ENCODE measurements at regions not wholly inside any gene's neighbourhood (a gene's known extent, or its start where the extent isn't known, plus 50 kb on each side); places are given as distances from the start of the nearest gene placed in this dataset.
"Not testable (repeated sequence)": the region's sequence is repeated elsewhere in the genome, so short reads cannot be mapped to it uniquely, and the experiment has no call there.

DNA sequence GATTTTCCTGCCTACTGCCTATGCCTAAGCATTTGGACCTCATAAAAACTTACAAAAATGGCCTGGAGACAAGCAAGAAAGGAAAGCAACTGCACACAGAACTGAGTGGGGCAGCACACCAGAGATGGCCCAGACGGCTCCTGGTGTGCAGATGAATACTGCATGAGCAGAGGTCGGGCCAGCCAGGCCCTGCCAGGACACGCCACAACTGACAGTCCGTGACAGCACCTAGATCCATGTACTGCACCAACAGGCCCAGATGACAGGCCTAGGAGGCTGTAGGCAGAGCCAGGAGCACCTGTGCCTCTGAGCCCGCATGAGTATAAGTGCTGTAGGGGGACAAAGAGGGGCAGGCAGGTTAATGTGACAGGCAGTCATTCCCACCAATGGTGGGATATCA lies 160.2 kb downstream of the IGLL1 start:
- Histone ChIP-seq H3K27me3 (ENCODE audit: control insufficient read depth, insufficient read depth, low read length) (peaks cover 5% of the 10 kb centered on the region; the same call in 1 of the 2 replicates), H3K4me3 (ENCODE audit: low read depth, low read length) (no peak overlapping the region), H3K36me3 (ENCODE audit: control insufficient read depth, insufficient read depth, low read length) (no peaks in the 10 kb centered on the region)
- no peak for TF ChIP-seq CTCF (IDR thresholded peaks at IDR 0.05; ENCODE audit: insufficient read depth, low read depth, low read length)
- ChIA-PET CTCF (no interaction called here), POLR2A (no interaction called here)
- no peak for DNase-seq (ENCODE audit: low read depth)

- H3K4me3 ChIP-seq (ENCODE audit: low read depth, low read length), result no peak overlapping the region
- H3K36me3 ChIP-seq (ENCODE audit: control insufficient read depth, insufficient read depth, low read length), result no peaks in the 10 kb centered on the region
- peaks cover 5% of the 10 kb centered on the region; the same call in 1 of the 2 replicates for H3K27me3 ChIP-seq (ENCODE audit: control insufficient read depth, insufficient read depth, low read length)
- ChIA-PET POLR2A (no interaction called here), CTCF (no interaction called here)
- no peak for DNase-seq (ENCODE audit: low read depth)
- TF ChIP-seq CTCF (IDR thresholded peaks at IDR 0.05; ENCODE audit: insufficient read depth, low read depth, low read length), result no peak
These were observed 160.9 kb downstream of the IGLL1 start for GRCh38 chr22:23419171-23419570.

DNA sequence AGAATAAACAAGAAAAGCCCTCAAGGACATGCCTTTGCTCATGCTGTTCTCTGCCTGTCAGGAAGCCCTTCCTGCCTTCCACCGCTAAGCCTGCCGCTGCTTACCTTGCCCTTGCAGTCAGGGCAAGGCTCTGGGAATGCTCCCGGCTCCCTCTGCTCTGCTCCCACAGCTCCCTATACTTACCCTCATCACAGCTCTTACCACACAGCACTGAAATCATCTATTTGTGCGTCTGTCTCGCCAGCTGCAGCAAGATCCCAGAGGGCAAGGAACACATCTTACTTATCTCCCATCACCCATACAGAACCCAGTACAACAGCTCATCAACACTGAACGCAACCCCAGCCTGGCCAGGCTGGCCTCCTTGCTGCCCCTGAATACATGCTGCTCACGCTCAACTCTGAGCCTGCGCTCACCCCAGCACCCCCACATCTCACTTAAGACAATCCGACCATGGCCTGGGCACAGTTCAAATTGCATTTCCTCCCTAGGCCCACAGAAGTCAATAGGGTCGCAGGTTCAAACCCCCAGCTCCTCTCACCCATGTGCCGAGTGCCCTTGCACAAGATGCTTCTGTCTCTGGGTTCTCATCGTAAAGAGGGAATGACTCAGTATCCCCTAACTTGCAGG lies 161.8 kb downstream of the IGLL1 start:
- ChIA-PET CTCF (no interaction called here), POLR2A (no interaction called here)

DNA sequence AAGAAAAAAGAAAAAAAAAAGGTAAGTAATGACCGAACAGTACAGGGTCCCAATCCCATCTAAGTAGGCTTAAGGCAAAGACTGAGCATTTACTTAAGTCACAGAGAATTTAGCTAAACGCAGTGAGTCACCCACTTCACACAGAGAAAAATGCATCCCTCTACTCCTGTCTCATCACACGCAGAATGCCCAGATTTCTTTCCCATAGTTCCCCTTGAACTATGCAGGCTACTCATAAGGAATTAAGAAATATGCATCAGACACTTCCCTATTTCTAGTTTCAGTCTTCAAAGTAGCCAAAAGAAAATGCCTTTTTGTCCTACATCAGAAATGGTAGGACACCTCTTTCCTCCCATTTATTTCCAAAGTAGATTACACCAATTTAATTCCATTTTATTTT lies 162.8 kb downstream of the IGLL1 start:
- DNase-seq (ENCODE audit: low read depth); H3K36me3 ChIP-seq (ENCODE audit: control insufficient read depth, insufficient read depth, low read length); H3K4me3 ChIP-seq (ENCODE audit: low read depth, low read length); POLR2A ChIA-PET; CTCF ChIA-PET; H3K27me3 ChIP-seq (ENCODE audit: control insufficient read depth, insufficient read depth, low read length): not testable (repeated sequence)

More for the DNA sequence above, 161.8 kb downstream of the IGLL1 start:
- TF ChIP-seq CTCF (IDR thresholded peaks at IDR 0.05; ENCODE audit: insufficient read depth, low read depth, low read length), result no peak
- no peak for DNase-seq (ENCODE audit: low read depth)
- no peak overlapping the region for H3K4me3 ChIP-seq (ENCODE audit: low read depth, low read length)
- H3K27me3 ChIP-seq (ENCODE audit: control insufficient read depth, insufficient read depth, low read length), result peaks cover 5% of the 10 kb centered on the region; the same call in 1 of the 2 replicates
- no peaks in the 10 kb centered on the region for H3K36me3 ChIP-seq (ENCODE audit: control insufficient read depth, insufficient read depth, low read length)

DNA sequence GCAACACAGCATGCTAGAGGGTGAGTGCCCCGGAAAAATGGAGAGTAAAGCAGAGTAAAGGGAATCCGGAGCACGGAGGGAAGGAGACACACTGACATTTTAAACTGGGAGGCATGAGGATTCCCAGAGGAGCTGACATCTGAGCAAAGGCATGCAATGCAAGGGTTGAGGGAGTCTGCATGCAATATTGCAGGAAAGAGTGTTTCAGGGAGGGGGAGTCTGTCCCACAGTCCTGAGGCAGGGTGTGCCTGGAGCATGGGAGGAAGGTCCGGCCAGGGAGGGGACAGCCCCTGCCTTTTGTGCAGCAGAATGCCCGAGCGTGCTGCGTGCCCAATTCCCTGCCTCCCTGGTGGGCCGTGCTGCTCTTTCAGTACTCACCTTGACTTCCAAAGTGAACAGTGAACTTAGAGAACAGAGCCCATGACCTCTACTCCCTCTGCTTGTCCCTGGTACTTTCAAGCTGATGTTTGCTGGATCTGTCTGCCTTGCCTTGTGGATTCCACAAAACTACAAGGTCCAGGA lies 163.9 kb downstream of the IGLL1 start:
- H3K27me3 ChIP-seq (ENCODE audit: control insufficient read depth, insufficient read depth, low read length); H3K4me3 ChIP-seq (ENCODE audit: low read depth, low read length); POLR2A ChIA-PET; CTCF ChIA-PET; DNase-seq (ENCODE audit: low read depth); H3K36me3 ChIP-seq (ENCODE audit: control insufficient read depth, insufficient read depth, low read length): not testable (repeated sequence)

DNA sequence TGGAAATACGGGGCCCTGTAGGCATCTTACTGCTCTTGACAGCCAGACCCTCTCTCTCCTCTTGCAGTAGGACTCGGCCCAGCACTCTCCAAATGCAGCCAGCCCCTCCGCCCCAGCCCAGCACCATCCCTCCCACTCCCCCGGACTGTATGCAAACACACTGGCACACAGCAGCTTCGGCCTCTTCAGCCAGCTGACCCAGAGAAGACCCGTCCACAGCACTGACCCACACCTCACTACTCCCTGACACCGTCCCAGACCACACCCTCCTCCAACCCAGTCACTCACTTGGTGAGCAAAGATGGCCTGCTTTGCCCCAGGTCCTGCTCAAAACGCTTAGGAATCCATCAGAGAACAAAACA lies 164.6 kb downstream of the IGLL1 start:
- H3K4me3 ChIP-seq (ENCODE audit: low read depth, low read length), result no peak overlapping the region
- no peak for DNase-seq (ENCODE audit: low read depth)
- H3K27me3 ChIP-seq (ENCODE audit: control insufficient read depth, insufficient read depth, low read length), result peaks cover 6% of the 10 kb centered on the region; the same call in 1 of the 2 replicates
- H3K36me3 ChIP-seq (ENCODE audit: control insufficient read depth, insufficient read depth, low read length), result no peaks in the 10 kb centered on the region
- TF ChIP-seq CTCF (IDR thresholded peaks at IDR 0.05; ENCODE audit: insufficient read depth, low read depth, low read length), result no peak
- ChIA-PET POLR2A (no interaction called here), CTCF (no interaction called here)

Data from BJ (cell line).